Panc1 (cell line): ENCODE measurements at regions not wholly inside any gene's neighbourhood (a gene's known extent, or its start where the extent isn't known, plus 50 kb on each side); places are given as distances from the start of the nearest gene placed in this dataset.

Experiments
- ATAC-seq: fragments of 200-7000 bp; cut with Tn5 transposase; 2 replicates; pipeline ENCODE4 v1.9.1; 2020; ENCODE audit warnings: mild to moderate bottlenecking, moderate library complexity
- BruUV-seq: library from RNA; stranded (reverse); fragments of 400-500 nt; replicated peaks from 2 replicates; lab custom pipeline; 2021; lab: Mats Ljungman, UMichigan
- CTCF ChIA-PET: fragments of 300-600 bp; sonication (Branson Sonifier 250); formaldehyde crosslinking; loops from one replicate; lab custom pipeline; 2022; ENCODE audit warnings: antibody characterized with exemption; lab: Charles Lee
- POLR2A ChIA-PET: fragments of 300-600 bp; sonication (Branson Sonifier 250); formaldehyde crosslinking; loops from one replicate; lab custom pipeline; 2022; ENCODE audit warnings: antibody characterized with exemption; lab: Charles Lee
- DNase-seq: peaks from one replicate; pipeline ENCODE4 v3.0.0-alpha.2; 2010; ENCODE audit warnings: low read depth, low spot score
- H3K27ac ChIP-seq: 2 replicates; pipeline ENCODE4 v1.5.1; 2011; ENCODE audit warnings: mild to moderate bottlenecking, low read length, inconsistent platforms
- H3K27me3 ChIP-seq: fragments of 200-500 bp; sonication (Bioruptor generic); 2 replicates; pipeline ENCODE4 v1.6.0; 2014; ENCODE audit warnings: low read length, inconsistent platforms; ENCODE audit not compliant: control insufficient read depth, insufficient read depth
- H3K36me3 ChIP-seq: fragments of 200-500 bp; sonication (Bioruptor generic); 2 replicates; pipeline ENCODE4 v1.5.1; 2014; ENCODE audit warnings: inconsistent platforms, mild to moderate bottlenecking, low read length, moderate library complexity; ENCODE audit not compliant: control insufficient read depth, insufficient read depth
- H3K4me1 ChIP-seq: 2 replicates; pipeline ENCODE4 v1.5.1; 2011; ENCODE audit warnings: inconsistent platforms, mild to moderate bottlenecking, low read length, moderate library complexity; ENCODE audit not compliant: control insufficient read depth, insufficient read depth
- H3K4me3 ChIP-seq, 2 experiments: 2 replicates each; pipeline ENCODE4 v1.5.1; 2011 to 2012; ENCODE audit warnings: low read depth in 2 of 2, low read length in 2 of 2, mild to moderate bottlenecking in 2 of 2, inconsistent platforms in 1 of 2, moderate library complexity in 1 of 2
- H3K9me3 ChIP-seq: fragments of 200-500 bp; sonication (Bioruptor generic); 2 replicates; pipeline ENCODE4 v1.5.1; 2014; ENCODE audit warnings: low read depth, mild to moderate bottlenecking, inconsistent platforms, low read length, moderate library complexity; ENCODE audit not compliant: control insufficient read depth, insufficient read depth
- POLR2AphosphoS5 ChIP-seq: IDR thresholded peaks from 2 replicates; pipeline ENCODE4 v1.6.1; 2012; ENCODE audit warnings: mild to moderate bottlenecking, low read depth, low read length, moderate library complexity
- SIN3A ChIP-seq: IDR thresholded peaks from 2 replicates; pipeline ENCODE4 v1.6.1; 2012; ENCODE audit warnings: low read depth, mild to moderate bottlenecking, low read length, moderate library complexity, borderline replicate concordance; ENCODE audit not compliant: insufficient read depth
- TCF7L2 ChIP-seq: IDR thresholded peaks from 2 replicates; pipeline ENCODE4 v1.6.1; 2011; ENCODE audit warnings: mild to moderate bottlenecking, low read depth, low read length, inconsistent platforms
- in situ Hi-C: cut with HindIII; loops from 2 replicates; pipeline ENCODE4 v1.10.0; 2016; ENCODE audit warnings: low sequenced_read_pairs, low pct_unique_long_range_greater_than_20kb
- intact Hi-C: fragments of 100-400 bp; cut with micrococcal nuclease; formaldehyde crosslinking; loops from one replicate; pipeline ENCODE4 v1.10.0; 2022; ENCODE audit not compliant: unreplicated experiment
- TF ChIP-seq, protein P1 (sequence below), 2 experiments: IDR thresholded peaks; 2 replicates each; pipeline ENCODE4 v1.6.1; 2011 to 2012; ENCODE audit warnings: low read depth in 2 of 2, control low read depth in 1 of 2, low read length in 1 of 2, mild to moderate bottlenecking in 1 of 2, moderate library complexity in 1 of 2; ENCODE audit not compliant: insufficient read depth in 1 of 2
- TF ChIP-seq, protein P2 (sequence below): fragments of 450-650 bp; IDR thresholded peaks from 2 replicates; pipeline ENCODE4 v1.5.1; 2017; ENCODE audit warnings: mild to moderate bottlenecking

DNA sequence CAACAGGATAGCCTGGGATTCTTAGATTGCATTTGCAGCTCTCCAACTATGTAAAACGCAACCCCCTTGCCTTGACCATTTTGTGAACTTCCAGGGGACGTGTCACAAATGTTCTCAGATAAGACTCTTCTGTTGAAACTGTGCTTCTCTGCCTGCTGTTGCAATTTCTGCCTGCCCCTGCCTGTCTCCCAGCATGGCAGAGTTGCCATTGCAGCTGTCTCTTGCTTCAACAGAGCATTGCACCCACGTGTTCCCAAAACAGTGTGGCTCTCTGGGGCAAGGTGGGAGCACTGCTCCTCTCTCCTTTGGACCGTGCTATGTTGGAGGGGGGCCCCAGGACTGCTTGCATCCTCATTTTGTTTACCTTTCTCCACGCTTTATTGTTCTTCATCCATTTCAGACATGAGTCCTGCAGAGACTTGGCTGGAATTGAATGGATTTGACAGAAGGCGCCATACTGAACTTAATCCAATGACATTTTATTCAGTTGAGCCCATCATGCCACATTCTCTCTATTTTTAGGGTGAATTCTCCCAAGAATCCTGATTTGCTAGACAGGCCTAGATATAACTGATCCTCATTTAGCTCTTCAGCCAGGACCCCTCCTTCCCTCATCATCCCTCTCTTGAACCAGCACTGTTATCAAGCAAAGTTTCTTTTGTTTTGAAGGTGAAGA is 90.7 kb downstream of the MAT2B start:
- Histone ChIP-seq H3K9me3 (no peaks in the 10 kb centered on the region), H3K4me1 (no peaks in the 10 kb centered on the region), H3K36me3 (no peaks in the 10 kb centered on the region), H3K27ac (no peak overlapping the region), H3K4me3 (no peak overlapping the region), H3K27me3 (no peaks in the 10 kb centered on the region)
- intact Hi-C loops (no loop called here), in situ Hi-C loops (no loop called here)
- CTCF ChIA-PET, result no interaction called here
- ATAC-seq, result no peak
- POLR2A ChIA-PET, result no interaction called here
- DNase-seq, result no peak
- TF ChIP-seq POLR2AphosphoS5 (no peak), SIN3A (no peak), TCF7L2 (no peak)
- TF ChIP-seq, protein P1, sequence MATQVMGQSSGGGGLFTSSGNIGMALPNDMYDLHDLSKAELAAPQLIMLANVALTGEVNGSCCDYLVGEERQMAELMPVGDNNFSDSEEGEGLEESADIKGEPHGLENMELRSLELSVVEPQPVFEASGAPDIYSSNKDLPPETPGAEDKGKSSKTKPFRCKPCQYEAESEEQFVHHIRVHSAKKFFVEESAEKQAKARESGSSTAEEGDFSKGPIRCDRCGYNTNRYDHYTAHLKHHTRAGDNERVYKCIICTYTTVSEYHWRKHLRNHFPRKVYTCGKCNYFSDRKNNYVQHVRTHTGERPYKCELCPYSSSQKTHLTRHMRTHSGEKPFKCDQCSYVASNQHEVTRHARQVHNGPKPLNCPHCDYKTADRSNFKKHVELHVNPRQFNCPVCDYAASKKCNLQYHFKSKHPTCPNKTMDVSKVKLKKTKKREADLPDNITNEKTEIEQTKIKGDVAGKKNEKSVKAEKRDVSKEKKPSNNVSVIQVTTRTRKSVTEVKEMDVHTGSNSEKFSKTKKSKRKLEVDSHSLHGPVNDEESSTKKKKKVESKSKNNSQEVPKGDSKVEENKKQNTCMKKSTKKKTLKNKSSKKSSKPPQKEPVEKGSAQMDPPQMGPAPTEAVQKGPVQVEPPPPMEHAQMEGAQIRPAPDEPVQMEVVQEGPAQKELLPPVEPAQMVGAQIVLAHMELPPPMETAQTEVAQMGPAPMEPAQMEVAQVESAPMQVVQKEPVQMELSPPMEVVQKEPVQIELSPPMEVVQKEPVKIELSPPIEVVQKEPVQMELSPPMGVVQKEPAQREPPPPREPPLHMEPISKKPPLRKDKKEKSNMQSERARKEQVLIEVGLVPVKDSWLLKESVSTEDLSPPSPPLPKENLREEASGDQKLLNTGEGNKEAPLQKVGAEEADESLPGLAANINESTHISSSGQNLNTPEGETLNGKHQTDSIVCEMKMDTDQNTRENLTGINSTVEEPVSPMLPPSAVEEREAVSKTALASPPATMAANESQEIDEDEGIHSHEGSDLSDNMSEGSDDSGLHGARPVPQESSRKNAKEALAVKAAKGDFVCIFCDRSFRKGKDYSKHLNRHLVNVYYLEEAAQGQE (IDR thresholded peaks at IDR 0.05; ENCODE audit: insufficient read depth in 1 of 2, low read depth in 2 of 2, low read length in 1 of 2), result no peak
- TF ChIP-seq, protein P2, sequence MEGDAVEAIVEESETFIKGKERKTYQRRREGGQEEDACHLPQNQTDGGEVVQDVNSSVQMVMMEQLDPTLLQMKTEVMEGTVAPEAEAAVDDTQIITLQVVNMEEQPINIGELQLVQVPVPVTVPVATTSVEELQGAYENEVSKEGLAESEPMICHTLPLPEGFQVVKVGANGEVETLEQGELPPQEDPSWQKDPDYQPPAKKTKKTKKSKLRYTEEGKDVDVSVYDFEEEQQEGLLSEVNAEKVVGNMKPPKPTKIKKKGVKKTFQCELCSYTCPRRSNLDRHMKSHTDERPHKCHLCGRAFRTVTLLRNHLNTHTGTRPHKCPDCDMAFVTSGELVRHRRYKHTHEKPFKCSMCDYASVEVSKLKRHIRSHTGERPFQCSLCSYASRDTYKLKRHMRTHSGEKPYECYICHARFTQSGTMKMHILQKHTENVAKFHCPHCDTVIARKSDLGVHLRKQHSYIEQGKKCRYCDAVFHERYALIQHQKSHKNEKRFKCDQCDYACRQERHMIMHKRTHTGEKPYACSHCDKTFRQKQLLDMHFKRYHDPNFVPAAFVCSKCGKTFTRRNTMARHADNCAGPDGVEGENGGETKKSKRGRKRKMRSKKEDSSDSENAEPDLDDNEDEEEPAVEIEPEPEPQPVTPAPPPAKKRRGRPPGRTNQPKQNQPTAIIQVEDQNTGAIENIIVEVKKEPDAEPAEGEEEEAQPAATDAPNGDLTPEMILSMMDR, result no peak
- BruUV-seq, result no TSS peak

DNA sequence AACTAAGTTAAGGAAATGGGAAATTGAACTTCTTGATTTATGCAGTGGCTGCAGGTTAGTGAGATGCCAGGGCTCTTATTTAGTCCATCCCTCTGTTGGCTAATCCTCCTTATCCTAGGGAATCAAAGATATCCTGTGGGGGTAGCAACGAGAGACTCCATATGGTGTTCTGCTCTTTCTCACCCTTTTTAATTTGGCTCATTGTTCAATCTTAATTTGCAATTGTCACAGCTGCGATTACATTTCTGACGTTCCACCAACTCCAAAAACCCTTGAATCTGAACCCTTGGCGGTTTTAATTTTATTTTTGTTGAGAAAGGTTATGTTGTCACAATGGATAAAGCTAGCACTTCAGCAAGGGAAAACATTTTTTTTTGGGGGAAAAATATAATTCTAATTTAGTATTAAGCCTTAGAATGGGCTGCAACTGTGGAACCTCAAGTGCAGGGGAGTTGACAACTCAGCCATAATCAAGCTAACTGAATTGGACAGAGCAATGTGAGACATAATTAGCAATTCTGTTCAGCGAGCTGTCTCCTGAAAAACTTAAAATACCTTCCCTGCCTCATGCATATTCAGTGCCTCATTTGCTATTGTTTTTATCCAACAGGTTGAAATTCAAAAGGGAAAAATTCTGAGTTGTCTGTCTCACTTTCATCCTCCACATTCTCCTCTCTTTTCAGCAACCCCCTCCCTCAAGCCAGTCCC is 91.3 kb downstream of the MAT2B start:
- ChIA-PET CTCF (no interaction called here), POLR2A (no interaction called here)
- TF ChIP-seq, protein P2, result no peak
- TF ChIP-seq, protein P1 (IDR thresholded peaks at IDR 0.05; ENCODE audit: insufficient read depth in 1 of 2, low read depth in 2 of 2, low read length in 1 of 2), result no peak
- TF ChIP-seq TCF7L2 (no peak), SIN3A (no peak), POLR2AphosphoS5 (no peak)
- no TSS peak for BruUV-seq
- intact Hi-C loops (no loop called here), in situ Hi-C loops (no loop called here)
- DNase-seq (no peak), ATAC-seq (no peak)
- Histone ChIP-seq H3K4me3 (no peak overlapping the region), H3K4me1 (no peaks in the 10 kb centered on the region), H3K36me3 (no peaks in the 10 kb centered on the region), H3K9me3 (no peaks in the 10 kb centered on the region), H3K27ac (no peak overlapping the region), H3K27me3 (no peaks in the 10 kb centered on the region)
